Right lobe of liver (tissue), 6 donors: ENCODE measurements at regions not wholly inside any gene's neighbourhood (a gene's known extent, or its start where the extent isn't known, plus 50 kb on each side); places are given as distances from the start of the nearest gene placed in this dataset.

Experiments used
- ATAC-seq, 4 donors: fragments of 200-7000 bp; cut with Tn5 transposase; one replicate each; pipeline ENCODE4 v1.9.1; 2020; ENCODE audit warnings: mild to moderate bottlenecking in 4 of 4, moderate library complexity in 4 of 4
- DNase-seq, 3 donors: peaks; one replicate each; pipeline ENCODE4 v3.0.0-alpha.2; 2020
- H3K27ac ChIP-seq, 3 donors: fragments of 200-600 bp; one replicate each; pipeline ENCODE4 v1.8.0; 2022
- H3K27me3 ChIP-seq, 2 donors: fragments of 200-600 bp; one replicate each; pipeline ENCODE4 v1.8.0; 2022
- H3K36me3 ChIP-seq, 4 donors: fragments of 200-600 bp; sonication (generic) in 1 of 4; one replicate each; pipeline versions ENCODE4 v1.5.1 to v1.8.0; 2017 to 2022; ENCODE audit warnings: control low read depth in 1 of 4
- H3K4me1 ChIP-seq, 4 donors: fragments of 200-600 bp; sonication (generic) in 1 of 4; one replicate each; pipeline versions ENCODE4 v1.5.1 to v1.8.0; 2017 to 2022; ENCODE audit warnings: control low read depth in 1 of 4
- H3K4me3 ChIP-seq, 3 donors: fragments of 200-600 bp; one replicate each; pipeline ENCODE4 v1.8.0; 2022
- H3K9me3 ChIP-seq, 4 donors: fragments of 200-600 bp; sonication (generic) in 1 of 4; one replicate each; pipeline versions ENCODE4 v1.5.1 to v1.8.0; 2017 to 2022; ENCODE audit warnings: control low read depth in 1 of 4
- POLR2A ChIP-seq: fragments of 450-650 bp; IDR thresholded peaks from one replicate; pipeline ENCODE4 v1.6.1; 2017; ENCODE audit warnings: antibody characterized with exemption, mild to moderate bottlenecking
- WGBS: methylation state at CpG from one replicate; pipeline ENCODE4 v1.1.6; 2018; ENCODE audit warnings: low coverage, low lambda C conversion rate; ENCODE audit not compliant: insufficient coverage; ENCODE audit errors: missing lambda C conversion rate; 5-methylcytosine and 5-hydroxymethylcytosine counted together
- intact Hi-C, 2 donors: fragments of 100-400 bp; cut with DNase I; formaldehyde crosslinking; loops; one replicate each; pipeline versions ENCODE4 v1.11.2 to v1.14.1; 2022
- TF ChIP-seq, protein P1 (sequence below), 4 donors: fragments of 200-600 bp in 3 of 4; fragments of 450-650 bp in 1 of 4; IDR thresholded peaks; one replicate each; pipeline versions ENCODE4 v1.5.1 to v1.8.0; 2016 to 2022; ENCODE audit warnings: antibody characterized with exemption in 4 of 4, mild to moderate bottlenecking in 2 of 4
- donor health status: DM: no; HTN: yes; CAD: no.
- donor health status: DM: no; HTN: no; CAD: no.
- donor health status: DM: no; HTN: no; CAD: no.
- donor health status: DM: no; HTN: yes; CAD: no.
- donor health status: DM: no; HTN: yes; CAD: no.

DNA sequence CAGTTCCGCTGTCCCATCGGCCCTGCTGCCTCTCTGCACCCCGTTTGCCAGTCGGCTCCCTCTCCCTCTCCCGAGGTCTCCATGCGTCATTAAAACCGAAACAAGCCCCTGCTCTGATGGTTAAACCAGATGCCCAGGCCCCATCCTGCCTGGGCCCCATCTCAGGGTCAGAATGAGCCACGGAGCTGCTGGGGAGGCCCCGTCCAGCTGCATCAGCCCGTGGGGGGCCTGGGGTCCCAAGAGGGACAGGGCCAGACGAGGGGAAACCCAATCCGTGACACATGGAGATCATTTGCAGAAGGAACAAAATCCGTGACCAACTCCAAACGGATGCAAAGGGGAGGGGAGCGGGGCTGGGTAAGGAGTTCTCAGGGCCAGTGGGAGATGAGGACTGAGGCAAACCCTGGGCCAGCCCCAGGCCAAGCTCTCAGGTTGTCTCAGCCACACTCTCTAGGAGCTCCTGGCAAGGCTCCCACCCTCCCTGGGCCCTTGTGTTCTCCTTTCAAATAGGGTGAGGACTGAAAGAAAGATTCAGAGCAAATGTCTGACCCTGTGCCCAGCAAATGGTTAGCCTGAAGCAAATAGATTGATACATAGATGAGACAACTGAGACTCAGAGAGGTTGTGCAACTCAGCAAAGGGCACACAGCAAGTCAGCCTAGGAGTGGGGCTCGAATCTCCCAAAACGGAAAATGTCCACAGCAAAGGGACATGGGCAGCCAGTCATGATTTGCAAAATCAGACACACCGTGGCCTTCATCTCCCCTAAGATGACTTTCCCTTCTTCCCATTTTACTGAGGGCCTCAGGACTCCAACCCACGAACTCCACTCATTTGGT lies 162.1 kb downstream of the MN1 start:
- no peaks in the 10 kb centered on the region for H3K36me3 ChIP-seq
- no peaks in the 10 kb centered on the region for H3K9me3 ChIP-seq
- no peaks in the 10 kb centered on the region for H3K27me3 ChIP-seq
- no peaks in the 10 kb centered on the region for H3K4me1 ChIP-seq
- intact Hi-C loops = no loop called here
- DNase-seq (no peak), ATAC-seq (no peak)
- no peak for TF ChIP-seq POLR2A
- TF ChIP-seq, protein P1, sequence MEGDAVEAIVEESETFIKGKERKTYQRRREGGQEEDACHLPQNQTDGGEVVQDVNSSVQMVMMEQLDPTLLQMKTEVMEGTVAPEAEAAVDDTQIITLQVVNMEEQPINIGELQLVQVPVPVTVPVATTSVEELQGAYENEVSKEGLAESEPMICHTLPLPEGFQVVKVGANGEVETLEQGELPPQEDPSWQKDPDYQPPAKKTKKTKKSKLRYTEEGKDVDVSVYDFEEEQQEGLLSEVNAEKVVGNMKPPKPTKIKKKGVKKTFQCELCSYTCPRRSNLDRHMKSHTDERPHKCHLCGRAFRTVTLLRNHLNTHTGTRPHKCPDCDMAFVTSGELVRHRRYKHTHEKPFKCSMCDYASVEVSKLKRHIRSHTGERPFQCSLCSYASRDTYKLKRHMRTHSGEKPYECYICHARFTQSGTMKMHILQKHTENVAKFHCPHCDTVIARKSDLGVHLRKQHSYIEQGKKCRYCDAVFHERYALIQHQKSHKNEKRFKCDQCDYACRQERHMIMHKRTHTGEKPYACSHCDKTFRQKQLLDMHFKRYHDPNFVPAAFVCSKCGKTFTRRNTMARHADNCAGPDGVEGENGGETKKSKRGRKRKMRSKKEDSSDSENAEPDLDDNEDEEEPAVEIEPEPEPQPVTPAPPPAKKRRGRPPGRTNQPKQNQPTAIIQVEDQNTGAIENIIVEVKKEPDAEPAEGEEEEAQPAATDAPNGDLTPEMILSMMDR (IDR thresholded peaks at IDR 0.05) = no peak
- H3K4me3 ChIP-seq = no peak overlapping the region
- no peak overlapping the region for H3K27ac ChIP-seq
- 42% methylated on average over 14 of the region's 19 CpGs for WGBS

DNA sequence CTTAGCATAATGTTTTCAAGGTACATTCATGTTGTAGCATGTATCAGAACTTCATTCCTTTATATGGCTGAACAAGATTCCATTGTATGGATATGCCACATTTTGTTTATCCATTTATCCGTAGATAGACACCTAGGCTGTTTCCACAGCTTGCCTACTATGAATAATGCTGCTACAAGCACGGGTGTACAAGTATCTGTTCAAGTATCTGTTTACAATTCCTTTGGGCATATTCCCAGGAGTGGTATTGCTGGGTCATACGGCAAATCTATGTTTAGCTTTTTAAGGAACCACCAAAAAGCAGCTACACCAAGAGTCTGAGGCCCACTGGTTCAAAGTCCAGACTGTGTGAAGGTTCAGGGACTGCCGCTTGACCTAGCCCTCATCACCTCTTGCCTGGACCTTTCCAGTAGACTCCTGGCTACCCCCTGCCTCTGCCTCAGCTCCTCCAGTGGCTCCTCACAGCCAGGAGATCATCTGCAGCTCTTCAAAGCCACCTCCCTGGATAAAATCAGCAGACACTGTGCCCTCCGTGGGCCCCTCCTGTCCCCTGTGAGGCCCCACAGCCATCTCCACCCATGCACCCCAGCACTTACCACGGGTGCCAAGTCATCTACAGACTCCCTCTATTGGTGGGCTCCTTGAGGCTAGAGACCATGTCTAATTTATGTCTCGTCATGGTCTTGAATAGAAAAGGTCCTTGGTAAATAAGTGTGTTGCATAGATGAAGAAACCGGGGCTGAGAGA lies 160.3 kb downstream of the MN1 start:
- ATAC-seq (peak in 1 of 4 donors; percentile 31), DNase-seq (no peak)
- no peak overlapping the region for H3K4me3 ChIP-seq
- no peak overlapping the region for H3K27ac ChIP-seq
- no peaks in the 10 kb centered on the region for H3K27me3 ChIP-seq
- intact Hi-C loops = no loop called here
- H3K9me3 ChIP-seq = no peaks in the 10 kb centered on the region
- no peak for TF ChIP-seq POLR2A
- no peaks in the 10 kb centered on the region for H3K36me3 ChIP-seq
- H3K4me1 ChIP-seq = no peaks in the 10 kb centered on the region
- 41% methylated on average over 6 of the region's 8 CpGs for WGBS

DNA sequence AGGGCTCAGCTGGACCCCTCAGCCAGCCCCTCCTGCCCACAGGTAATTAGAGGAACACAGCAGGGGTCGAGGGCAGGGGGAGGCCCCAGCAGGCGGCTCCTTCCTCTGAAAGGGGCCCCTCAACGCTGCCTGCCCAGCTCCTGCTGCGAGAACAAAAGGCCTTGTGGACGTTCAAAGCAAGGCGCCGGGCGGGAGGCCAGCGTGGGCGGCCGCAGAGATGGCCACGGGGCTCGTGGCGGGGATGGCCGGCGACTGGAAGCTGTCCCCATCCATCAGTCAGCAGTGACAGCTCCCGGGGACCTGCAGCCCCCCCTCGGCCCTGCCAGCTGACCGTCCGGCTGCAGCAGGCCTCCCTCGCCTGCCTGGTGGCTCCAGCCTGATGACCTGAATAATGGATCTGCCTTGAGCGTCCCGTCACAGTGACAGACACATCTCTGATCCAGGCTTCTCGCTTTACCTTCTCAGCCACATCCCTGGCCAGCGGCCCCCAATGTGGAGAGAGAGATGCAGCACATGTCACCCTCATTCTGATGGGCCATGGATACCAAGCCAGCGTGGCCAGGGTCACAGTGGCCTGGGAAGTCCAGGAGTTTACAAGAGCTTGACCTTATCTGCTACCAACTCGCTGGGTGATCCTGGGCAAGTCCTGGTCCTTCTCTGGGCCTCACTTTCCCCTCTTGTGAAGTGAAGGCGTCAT lies 159.3 kb downstream of the MN1 start:
- intact Hi-C loops = no loop called here
- WGBS = 60% methylated on average over 1 of the region's 28 CpGs

DNA sequence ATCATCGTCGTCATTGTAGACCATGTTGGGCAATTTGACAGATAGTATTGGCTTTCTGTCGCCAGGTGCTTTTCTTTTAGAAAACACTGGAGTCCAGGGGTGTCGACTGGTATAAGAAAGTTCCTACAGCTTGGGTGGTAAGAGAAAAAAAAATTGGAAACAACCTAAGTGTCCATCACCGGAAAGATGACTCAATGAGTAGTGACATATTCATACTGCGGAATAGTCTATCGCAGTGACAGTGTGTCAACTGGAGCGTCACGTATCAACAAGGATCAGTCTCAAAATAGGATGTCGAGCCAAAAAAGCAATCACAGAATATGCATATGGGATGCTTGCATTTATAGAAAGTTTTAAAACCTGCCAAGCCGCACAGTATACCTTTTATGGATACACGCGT lies 157.6 kb downstream of the MN1 start:
- WGBS = 88% methylated on average over 13 of the region's 13 CpGs
- no peak for TF ChIP-seq POLR2A
- TF ChIP-seq, protein P1 (IDR thresholded peaks at IDR 0.05) = no peak
- Histone ChIP-seq H3K36me3 (no peaks in the 10 kb centered on the region), H3K9me3 (no peaks in the 10 kb centered on the region), H3K4me3 (no peak overlapping the region), H3K27me3 (no peaks in the 10 kb centered on the region), H3K27ac (no peak overlapping the region), H3K4me1 (peaks cover 0 to 6% (median 2%) of the 10 kb centered on the region in 4 donors)
- ATAC-seq (no peak), DNase-seq (no peak)
- intact Hi-C loops = no loop called here

More for the DNA sequence above, 159.3 kb downstream of the MN1 start:
- TF ChIP-seq, protein P1 (IDR thresholded peaks at IDR 0.05) = no peak
- TF ChIP-seq POLR2A = no peak
- Histone ChIP-seq H3K27ac (no peak overlapping the region), H3K27me3 (no peaks in the 10 kb centered on the region), H3K4me3 (no peak overlapping the region), H3K4me1 (peaks cover 0 to under 1% (median under 1%) of the 10 kb centered on the region in 4 donors), H3K9me3 (no peaks in the 10 kb centered on the region), H3K36me3 (no peaks in the 10 kb centered on the region)
- DNase-seq (no peak), ATAC-seq (no peak)
